ENCODE measurements at regions not wholly inside any gene's neighbourhood (a gene's known extent, or its start where the extent isn't known, plus 50 kb on each side); places are given as distances from the start of the nearest gene placed in this dataset.
"Not testable (repeated sequence)": the region's sequence is repeated elsewhere in the genome, so short reads cannot be mapped to it uniquely, and the experiment has no call there.

DNA sequence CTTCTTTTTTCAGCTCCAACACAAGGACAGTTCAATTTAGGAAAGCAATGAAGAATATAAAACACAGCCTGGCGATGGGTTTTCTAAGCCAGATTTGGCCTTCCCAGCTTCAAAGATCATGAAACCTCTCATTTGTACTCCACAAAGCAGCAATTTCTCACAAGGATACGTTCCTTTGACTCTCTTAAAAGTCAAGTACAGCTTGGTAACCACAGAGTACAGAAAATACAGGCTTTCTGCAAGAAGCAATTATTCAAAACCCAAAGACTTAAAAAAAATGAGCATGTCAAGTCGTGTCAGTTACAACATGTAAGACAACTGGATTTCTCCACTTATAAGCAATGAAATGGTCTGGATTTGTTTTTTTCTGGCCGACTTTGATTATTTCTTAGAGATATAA is 321.4 kb downstream of the FGFR2 start:
- H3F3A ChIP-seq (ENCODE audit: insufficient read depth) = no peaks in the 10 kb centered on the region
- H3K9ac ChIP-seq (ENCODE audit: low read length) = no peak overlapping the region
- no peak overlapping the region for H3K27ac ChIP-seq (ENCODE audit: low read depth, low read length)
- no peak overlapping the region for H3K4me2 ChIP-seq (ENCODE audit: low read depth, low read length, poor library complexity, severe bottlenecking)
- no peaks in the 10 kb centered on the region for H3K9me2 ChIP-seq (replicated peaks; ENCODE audit: insufficient read depth, low read length)
- no peaks in the 10 kb centered on the region for H3K36me3 ChIP-seq (ENCODE audit: low read length)
- H3K4me3 ChIP-seq (ENCODE audit: insufficient read depth, low read length, poor library complexity, severe bottlenecking) = no peak overlapping the region
- H3K27me3 ChIP-seq (ENCODE audit: low read length) = no peaks in the 10 kb centered on the region
- no peaks in the 10 kb centered on the region for H4K20me1 ChIP-seq (ENCODE audit: low read depth, low read length)
- H3K79me2 ChIP-seq (ENCODE audit: insufficient read depth, low read length) = no peaks in the 10 kb centered on the region
- no peak for TF ChIP-seq EZH2phosphoT487 (conservative IDR thresholded peaks at IDR 0.05; ENCODE audit: low read length)
- TF ChIP-seq, protein P1, sequence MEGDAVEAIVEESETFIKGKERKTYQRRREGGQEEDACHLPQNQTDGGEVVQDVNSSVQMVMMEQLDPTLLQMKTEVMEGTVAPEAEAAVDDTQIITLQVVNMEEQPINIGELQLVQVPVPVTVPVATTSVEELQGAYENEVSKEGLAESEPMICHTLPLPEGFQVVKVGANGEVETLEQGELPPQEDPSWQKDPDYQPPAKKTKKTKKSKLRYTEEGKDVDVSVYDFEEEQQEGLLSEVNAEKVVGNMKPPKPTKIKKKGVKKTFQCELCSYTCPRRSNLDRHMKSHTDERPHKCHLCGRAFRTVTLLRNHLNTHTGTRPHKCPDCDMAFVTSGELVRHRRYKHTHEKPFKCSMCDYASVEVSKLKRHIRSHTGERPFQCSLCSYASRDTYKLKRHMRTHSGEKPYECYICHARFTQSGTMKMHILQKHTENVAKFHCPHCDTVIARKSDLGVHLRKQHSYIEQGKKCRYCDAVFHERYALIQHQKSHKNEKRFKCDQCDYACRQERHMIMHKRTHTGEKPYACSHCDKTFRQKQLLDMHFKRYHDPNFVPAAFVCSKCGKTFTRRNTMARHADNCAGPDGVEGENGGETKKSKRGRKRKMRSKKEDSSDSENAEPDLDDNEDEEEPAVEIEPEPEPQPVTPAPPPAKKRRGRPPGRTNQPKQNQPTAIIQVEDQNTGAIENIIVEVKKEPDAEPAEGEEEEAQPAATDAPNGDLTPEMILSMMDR (IDR thresholded peaks at IDR 0.05; ENCODE audit: insufficient read depth, low read length, poor library complexity, severe bottlenecking) = no peak
- no peaks in the 10 kb centered on the region for H3K9me3 ChIP-seq (ENCODE audit: insufficient read depth, low read length)
- H2AFZ ChIP-seq (ENCODE audit: low read depth, low read length, severe bottlenecking) = no peak overlapping the region

DNA sequence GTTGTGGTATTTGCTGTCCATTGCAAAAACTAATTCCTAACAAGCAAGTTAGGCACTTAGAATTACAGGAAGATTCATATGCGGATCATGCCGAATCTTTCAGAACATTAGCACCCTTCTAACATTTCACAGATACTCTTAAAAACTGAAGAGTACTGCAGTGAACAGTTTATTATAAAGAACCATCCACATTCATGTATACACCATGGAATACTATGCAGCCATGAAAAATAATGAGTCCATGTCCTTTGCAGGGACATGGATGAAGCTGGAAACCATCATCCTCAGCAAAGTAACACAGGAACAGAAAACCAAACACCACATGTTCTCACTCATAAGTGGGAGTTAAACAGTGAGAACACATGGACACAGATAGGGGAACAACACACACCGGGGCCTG is 319.9 kb downstream of the FGFR2 start:
- not testable (repeated sequence) for H4K20me1 ChIP-seq (ENCODE audit: low read depth, low read length); H3K9me2 ChIP-seq (replicated peaks; ENCODE audit: insufficient read depth, low read length); H3K9ac ChIP-seq (ENCODE audit: low read length); H3K79me2 ChIP-seq (ENCODE audit: insufficient read depth, low read length); H2AFZ ChIP-seq (ENCODE audit: low read depth, low read length, severe bottlenecking); H3K36me3 ChIP-seq (ENCODE audit: low read length); H3K4me3 ChIP-seq (ENCODE audit: insufficient read depth, low read length, poor library complexity, severe bottlenecking); H3K27me3 ChIP-seq (ENCODE audit: low read length); H3K27ac ChIP-seq (ENCODE audit: low read depth, low read length); H3K4me2 ChIP-seq (ENCODE audit: low read depth, low read length, poor library complexity, severe bottlenecking); H3F3A ChIP-seq (ENCODE audit: insufficient read depth); H3K9me3 ChIP-seq (ENCODE audit: insufficient read depth, low read length)

DNA sequence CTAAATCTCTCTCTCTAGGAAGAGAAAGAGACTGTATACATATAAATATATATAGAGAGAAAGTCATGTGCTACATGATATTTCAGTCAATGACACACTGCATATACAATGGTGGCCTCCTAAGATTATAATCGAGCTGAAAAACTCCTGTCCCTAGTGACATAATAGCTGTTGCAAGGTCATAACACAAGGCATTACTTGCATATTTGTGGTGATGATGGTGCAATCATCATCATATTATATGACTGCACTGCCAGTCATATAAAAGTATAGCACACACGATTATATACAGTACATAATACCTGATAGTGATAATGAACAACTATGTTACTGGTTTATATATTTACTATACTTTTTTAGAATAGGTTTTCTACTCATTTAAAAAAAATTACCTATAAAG is 316.7 kb downstream of the FGFR2 start:
- no peak overlapping the region for H3K4me2 ChIP-seq (ENCODE audit: low read depth, low read length, poor library complexity, severe bottlenecking)
- H3K27me3 ChIP-seq (ENCODE audit: low read length) = no peaks in the 10 kb centered on the region
- H3K79me2 ChIP-seq (ENCODE audit: insufficient read depth, low read length) = no peaks in the 10 kb centered on the region
- no peaks in the 10 kb centered on the region for H3K9me2 ChIP-seq (replicated peaks; ENCODE audit: insufficient read depth, low read length)
- no peak overlapping the region for H2AFZ ChIP-seq (ENCODE audit: low read depth, low read length, severe bottlenecking)
- no peaks in the 10 kb centered on the region for H3F3A ChIP-seq (ENCODE audit: insufficient read depth)
- no peak overlapping the region for H3K27ac ChIP-seq (ENCODE audit: low read depth, low read length)
- H3K4me3 ChIP-seq (ENCODE audit: insufficient read depth, low read length, poor library complexity, severe bottlenecking) = no peak overlapping the region
- no peak overlapping the region for H3K9ac ChIP-seq (ENCODE audit: low read length)
- H3K9me3 ChIP-seq (ENCODE audit: insufficient read depth, low read length) = no peaks in the 10 kb centered on the region
- no peaks in the 10 kb centered on the region for H3K36me3 ChIP-seq (ENCODE audit: low read length)
- TF ChIP-seq, protein P1 (IDR thresholded peaks at IDR 0.05; ENCODE audit: insufficient read depth, low read length, poor library complexity, severe bottlenecking) = no peak
- TF ChIP-seq EZH2phosphoT487 (conservative IDR thresholded peaks at IDR 0.05; ENCODE audit: low read length) = no peak
- no peaks in the 10 kb centered on the region for H4K20me1 ChIP-seq (ENCODE audit: low read depth, low read length)

DNA sequence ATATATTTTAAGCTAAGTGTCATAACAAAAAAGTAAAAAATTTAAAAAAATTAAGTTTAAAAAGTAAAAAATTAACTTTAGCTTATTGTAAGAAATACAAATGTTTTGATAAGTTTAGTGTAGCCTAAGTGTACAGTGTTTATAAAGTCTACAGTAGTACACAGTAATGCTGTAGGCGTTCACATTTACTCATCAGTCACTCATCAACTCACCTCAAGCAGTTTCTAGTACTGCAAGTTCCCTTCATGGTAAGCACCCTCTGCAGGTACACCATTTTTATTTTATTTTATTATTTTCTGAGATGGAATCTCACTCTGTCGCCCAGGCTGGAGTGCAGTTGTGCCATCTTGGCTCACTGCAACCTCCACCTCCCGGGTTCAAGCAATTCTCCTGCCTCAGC is 316.0 kb downstream of the FGFR2 start:
- Histone ChIP-seq H3K27me3 (ENCODE audit: low read length) (no peaks in the 10 kb centered on the region), H2AFZ (ENCODE audit: low read depth, low read length, severe bottlenecking) (no peak overlapping the region)

More for the DNA sequence above, 316.0 kb downstream of the FGFR2 start:
- Histone ChIP-seq H4K20me1 (ENCODE audit: low read depth, low read length) (no peaks in the 10 kb centered on the region), H3K9me3 (ENCODE audit: insufficient read depth, low read length) (no peaks in the 10 kb centered on the region), H3K9ac (ENCODE audit: low read length) (no peak overlapping the region), H3K36me3 (ENCODE audit: low read length) (no peaks in the 10 kb centered on the region), H3K4me2 (ENCODE audit: low read depth, low read length, poor library complexity, severe bottlenecking) (no peak overlapping the region), H3K27ac (ENCODE audit: low read depth, low read length) (no peak overlapping the region), H3F3A (ENCODE audit: insufficient read depth) (no peaks in the 10 kb centered on the region), H3K4me3 (ENCODE audit: insufficient read depth, low read length, poor library complexity, severe bottlenecking) (no peak overlapping the region), H3K79me2 (ENCODE audit: insufficient read depth, low read length) (no peaks in the 10 kb centered on the region), H3K9me2 (replicated peaks; ENCODE audit: insufficient read depth, low read length) (no peaks in the 10 kb centered on the region)
- no peak for TF ChIP-seq EZH2phosphoT487 (conservative IDR thresholded peaks at IDR 0.05; ENCODE audit: low read length)
- TF ChIP-seq, protein P1 (IDR thresholded peaks at IDR 0.05; ENCODE audit: insufficient read depth, low read length, poor library complexity, severe bottlenecking) = no peak
